ENCODE measurements at regions not wholly inside any gene's neighbourhood (a gene's known extent, or its start where the extent isn't known, plus 50 kb on each side); places are given as distances from the start of the nearest gene placed in this dataset.
"Not testable (repeated sequence)": the region's sequence is repeated elsewhere in the genome, so short reads cannot be mapped to it uniquely, and the experiment has no call there.

DNA sequence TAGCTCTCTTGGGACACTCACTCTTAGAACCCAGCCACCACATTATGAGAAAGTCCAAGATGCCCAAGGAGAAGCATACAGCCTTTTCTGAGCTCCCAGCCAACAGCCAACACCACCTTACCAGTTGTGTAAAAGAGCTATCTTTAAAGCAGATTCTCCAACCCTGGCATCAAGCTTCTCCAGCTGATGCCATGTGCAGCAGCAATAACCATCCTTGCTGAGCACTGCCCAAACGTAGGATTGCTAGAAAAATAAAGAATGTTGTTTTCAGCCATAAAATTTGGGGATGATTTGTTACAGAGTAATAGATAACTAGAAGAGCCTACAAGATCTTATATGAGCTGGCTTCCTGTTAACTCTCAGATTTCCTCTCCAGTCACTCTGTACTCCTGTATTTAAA is 443.7 kb upstream of the DYNLRB2 start:
- ChIA-PET CTCF (interaction anchor here (0.6 to 0.8 kb wide), 2 partner anchors 370 to 1593 kb away, joined by 3 read pairs; no protein-coding TSS in a partner anchor), POLR2A (no interaction called here)
- no peak for DNase-seq (ENCODE audit: unreplicated experiment)
- BruUV-seq (replicated peaks) = no TSS peak
- Mint-ChIP-seq H3K9me3 (ENCODE audit: unreplicated experiment) (peaks cover 6% of the 10 kb centered on the region), H3K4me3 (ENCODE audit: unreplicated experiment) (no peak overlapping the region), H3K27me3 (ENCODE audit: insufficient read depth, unreplicated experiment) (no peaks in the 10 kb centered on the region), H3K4me1 (ENCODE audit: insufficient read depth, unreplicated experiment) (peaks cover 6% of the 10 kb centered on the region), H3K27ac (ENCODE audit: low read depth, unreplicated experiment) (no peak overlapping the region), H3K36me3 (ENCODE audit: insufficient read depth, unreplicated experiment) (no peaks in the 10 kb centered on the region)
- intact Hi-C loops (cut with micrococcal nuclease) = no loop called here
- TF ChIP-seq CTCF (IDR thresholded peaks at IDR 0.05; ENCODE audit: unreplicated experiment) = no peak

- no peak overlapping the region for H3K4me3 Mint-ChIP-seq (ENCODE audit: unreplicated experiment)
- H3K4me1 Mint-ChIP-seq (ENCODE audit: insufficient read depth, unreplicated experiment) = no peaks in the 10 kb centered on the region
- no peaks in the 10 kb centered on the region for H3K36me3 Mint-ChIP-seq (ENCODE audit: insufficient read depth, unreplicated experiment)
- POLR2A ChIA-PET = interaction anchor here (1.0 kb wide), 1 partner anchor 16 kb away, joined by 4 read pairs; no protein-coding TSS in a partner anchor
- H3K27ac Mint-ChIP-seq (ENCODE audit: low read depth, unreplicated experiment) = no peak overlapping the region
- no peak for TF ChIP-seq CTCF (IDR thresholded peaks at IDR 0.05; ENCODE audit: unreplicated experiment)
- intact Hi-C loops (cut with micrococcal nuclease) = no loop called here
- H3K27me3 Mint-ChIP-seq (ENCODE audit: insufficient read depth, unreplicated experiment) = no peaks in the 10 kb centered on the region
- DNase-seq (ENCODE audit: unreplicated experiment) = no peak
- CTCF ChIA-PET = interaction anchor here (0.7 kb wide), 2 partner anchors 432 to 979 kb away, joined by 3 read pairs; no protein-coding TSS in a partner anchor
- H3K9me3 Mint-ChIP-seq (ENCODE audit: unreplicated experiment) = peaks cover 6% of the 10 kb centered on the region
- no TSS peak for BruUV-seq (replicated peaks)
Observed at GRCh38 chr16:80092681-80093080, 448.1 kb upstream of the DYNLRB2 start.

- not testable (repeated sequence) for H3K4me1 Mint-ChIP-seq (ENCODE audit: insufficient read depth, unreplicated experiment)
Observed at GRCh38 chr16:80091453-80091852, 449.3 kb upstream of the DYNLRB2 start.

GRCh38 chr16:80085606-80086005 is 455.2 kb upstream of the DYNLRB2 start:
- intact Hi-C loops (cut with micrococcal nuclease) = loop anchor here (2.0 to 10.0 kb wide), 4 partner anchors 485 to 1581 kb away; partner anchors contain the start of gene MAF
- Mint-ChIP-seq H3K27me3 (ENCODE audit: insufficient read depth, unreplicated experiment) (no peaks in the 10 kb centered on the region), H3K4me3 (ENCODE audit: unreplicated experiment) (no peak overlapping the region), H3K9me3 (ENCODE audit: unreplicated experiment) (no peaks in the 10 kb centered on the region), H3K36me3 (ENCODE audit: insufficient read depth, unreplicated experiment) (no peaks in the 10 kb centered on the region), H3K27ac (ENCODE audit: low read depth, unreplicated experiment) (no peak overlapping the region), H3K4me1 (ENCODE audit: insufficient read depth, unreplicated experiment) (peaks cover 6% of the 10 kb centered on the region)
- TF ChIP-seq CTCF (IDR thresholded peaks at IDR 0.05; ENCODE audit: unreplicated experiment) = no peak
- POLR2A ChIA-PET = no interaction called here
- no TSS peak for BruUV-seq (replicated peaks)
- CTCF ChIA-PET = interaction anchor here (0.5 to 1.6 kb wide), 4 partner anchors 14 to 1402 kb away, joined by 3 to 6 read pairs (median 4); no protein-coding TSS in a partner anchor
- no peak for DNase-seq (ENCODE audit: unreplicated experiment)

More at GRCh38 chr16:80091453-80091852, 449.3 kb upstream of the DYNLRB2 start:
- H3K9me3 Mint-ChIP-seq (ENCODE audit: unreplicated experiment); H3K27ac Mint-ChIP-seq (ENCODE audit: low read depth, unreplicated experiment); H3K4me3 Mint-ChIP-seq (ENCODE audit: unreplicated experiment); H3K27me3 Mint-ChIP-seq (ENCODE audit: insufficient read depth, unreplicated experiment); BruUV-seq (replicated peaks); H3K36me3 Mint-ChIP-seq (ENCODE audit: insufficient read depth, unreplicated experiment); DNase-seq (ENCODE audit: unreplicated experiment); intact Hi-C loops (cut with micrococcal nuclease); POLR2A ChIA-PET: not testable (repeated sequence)
- CTCF ChIA-PET = interaction anchor here (0.7 kb wide), 1 partner anchor 92 kb away, joined by 3 read pairs; no protein-coding TSS in a partner anchor

Data from MCF 10A (cell line).